Fibroblast of lung (primary cell): ENCODE measurements at regions not wholly inside any gene's neighbourhood (a gene's known extent, or its start where the extent isn't known, plus 50 kb on each side); places are given as distances from the start of the nearest gene placed in this dataset.
"Not testable (repeated sequence)": the region's sequence is repeated elsewhere in the genome, so short reads cannot be mapped to it uniquely, and the experiment has no call there.

Source experiments
- EZH2 ChIP-seq: IDR thresholded peaks from 2 replicates; pipeline ENCODE4 v1.5.1; 2012; ENCODE audit warnings: low read length, control low read depth, mild to moderate bottlenecking; ENCODE audit errors: missing control alignments
- TF ChIP-seq, protein P1 (sequence below), 2 donors: IDR thresholded peaks in 1 of 2; conservative IDR thresholded peaks in 1 of 2; 1 replicate in 1 of 2; 2 replicates in 1 of 2; pipeline ENCODE4 v1.5.1; 2011 to 2012; ENCODE audit warnings: low read length in 2 of 2, control low read depth in 1 of 2, inconsistent platforms in 1 of 2, low read depth in 1 of 2, mild to moderate bottlenecking in 1 of 2

- TF ChIP-seq, protein P1, sequence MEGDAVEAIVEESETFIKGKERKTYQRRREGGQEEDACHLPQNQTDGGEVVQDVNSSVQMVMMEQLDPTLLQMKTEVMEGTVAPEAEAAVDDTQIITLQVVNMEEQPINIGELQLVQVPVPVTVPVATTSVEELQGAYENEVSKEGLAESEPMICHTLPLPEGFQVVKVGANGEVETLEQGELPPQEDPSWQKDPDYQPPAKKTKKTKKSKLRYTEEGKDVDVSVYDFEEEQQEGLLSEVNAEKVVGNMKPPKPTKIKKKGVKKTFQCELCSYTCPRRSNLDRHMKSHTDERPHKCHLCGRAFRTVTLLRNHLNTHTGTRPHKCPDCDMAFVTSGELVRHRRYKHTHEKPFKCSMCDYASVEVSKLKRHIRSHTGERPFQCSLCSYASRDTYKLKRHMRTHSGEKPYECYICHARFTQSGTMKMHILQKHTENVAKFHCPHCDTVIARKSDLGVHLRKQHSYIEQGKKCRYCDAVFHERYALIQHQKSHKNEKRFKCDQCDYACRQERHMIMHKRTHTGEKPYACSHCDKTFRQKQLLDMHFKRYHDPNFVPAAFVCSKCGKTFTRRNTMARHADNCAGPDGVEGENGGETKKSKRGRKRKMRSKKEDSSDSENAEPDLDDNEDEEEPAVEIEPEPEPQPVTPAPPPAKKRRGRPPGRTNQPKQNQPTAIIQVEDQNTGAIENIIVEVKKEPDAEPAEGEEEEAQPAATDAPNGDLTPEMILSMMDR (conservative IDR thresholded peaks at IDR 0.05 in 1 of 2, IDR thresholded peaks at IDR 0.05 in 1 of 2; ENCODE audit: low read depth in 1 of 2, low read length in 2 of 2), result not testable (repeated sequence)
- TF ChIP-seq EZH2, result not testable (repeated sequence)
Measured at GRCh38 chr15:84147307-84147706, 88.3 kb upstream of the GOLGA6L4 start.
